ENCODE measurements at regions not wholly inside any gene's neighbourhood (a gene's known extent, or its start where the extent isn't known, plus 50 kb on each side); places are given as distances from the start of the nearest gene placed in this dataset.

- DNase-seq (no peak), ATAC-seq (no peak)
- intact Hi-C loops (cut with DNase I): no loop called here
- no peak overlapping the region for H3K4me3 ChIP-seq
- TF ChIP-seq POLR2A (IDR thresholded peaks at IDR 0.05): no peak
- no peak for TF ChIP-seq CTCF (IDR thresholded peaks at IDR 0.05)
- H3K4me1 ChIP-seq: no peaks in the 10 kb centered on the region
- H3K9me3 ChIP-seq: no peaks in the 10 kb centered on the region
- no peaks in the 10 kb centered on the region for H3K27me3 ChIP-seq
- H3K36me3 ChIP-seq (replicated peaks in 1 of 2; ENCODE audit: insufficient read depth in 1 of 2, low read depth in 2 of 2): no peaks in the 10 kb centered on the region
- WGBS, 2 donors: 62 to 67% methylated on average over 4 of the region's 4 CpGs
- no peak overlapping the region for H3K27ac ChIP-seq
These were observed 131.8 kb downstream of the NEDD1 start for GRCh38 chr12:97038834-97039233.

GRCh38 chr12:97046901-97047300 lies 139.8 kb downstream of the NEDD1 start:
- Histone ChIP-seq H3K9me3 (no peaks in the 10 kb centered on the region), H3K4me3 (no peak overlapping the region), H3K27ac (no peak overlapping the region), H3K4me1 (no peaks in the 10 kb centered on the region), H3K27me3 (no peaks in the 10 kb centered on the region), H3K36me3 (replicated peaks in 1 of 2; ENCODE audit: insufficient read depth in 1 of 2, low read depth in 2 of 2) (no peaks in the 10 kb centered on the region)
- ATAC-seq: no peak
- DNase-seq: no peak
- no peak for TF ChIP-seq CTCF (IDR thresholded peaks at IDR 0.05)
- no peak for TF ChIP-seq POLR2A (IDR thresholded peaks at IDR 0.05)
- intact Hi-C loops (cut with DNase I): no loop called here
- WGBS, 2 donors: 50 to 75% methylated on average over 1 of the region's 1 CpG

- ATAC-seq: no peak
- TF ChIP-seq POLR2A (IDR thresholded peaks at IDR 0.05): no peak
- TF ChIP-seq CTCF (IDR thresholded peaks at IDR 0.05): no peak
- Histone ChIP-seq H3K36me3 (replicated peaks in 1 of 2; ENCODE audit: insufficient read depth in 1 of 2, low read depth in 2 of 2) (no peaks in the 10 kb centered on the region), H3K9me3 (no peaks in the 10 kb centered on the region), H3K4me3 (no peak overlapping the region), H3K4me1 (no peaks in the 10 kb centered on the region), H3K27ac (no peak overlapping the region), H3K27me3 (no peaks in the 10 kb centered on the region)
- DNase-seq: no peak
- intact Hi-C loops (cut with DNase I): no loop called here
These were observed 140.3 kb downstream of the NEDD1 start for GRCh38 chr12:97047361-97047760.

- no peak for TF ChIP-seq POLR2A (IDR thresholded peaks at IDR 0.05)
- TF ChIP-seq CTCF (IDR thresholded peaks at IDR 0.05): no peak
- Histone ChIP-seq H3K27ac (no peak overlapping the region), H3K27me3 (no peaks in the 10 kb centered on the region), H3K4me3 (no peak overlapping the region), H3K9me3 (no peaks in the 10 kb centered on the region), H3K4me1 (no peaks in the 10 kb centered on the region), H3K36me3 (replicated peaks in 1 of 2; ENCODE audit: insufficient read depth in 1 of 2, low read depth in 2 of 2) (no peaks in the 10 kb centered on the region)
- DNase-seq: no peak
- intact Hi-C loops (cut with DNase I): no loop called here
- no peak for ATAC-seq
- 29 to 30% methylated on average over 4 of the region's 4 CpGs for WGBS, 2 donors
These were observed 141.5 kb downstream of the NEDD1 start for GRCh38 chr12:97048421-97049035.

GRCh38 chr12:97050509-97050908 lies 143.5 kb downstream of the NEDD1 start:
- intact Hi-C loops (cut with DNase I): no loop called here
- Histone ChIP-seq H3K4me3 (no peak overlapping the region), H3K9me3 (no peaks in the 10 kb centered on the region), H3K27ac (no peak overlapping the region), H3K4me1 (no peaks in the 10 kb centered on the region), H3K27me3 (no peaks in the 10 kb centered on the region), H3K36me3 (replicated peaks in 1 of 2; ENCODE audit: insufficient read depth in 1 of 2, low read depth in 2 of 2) (no peaks in the 10 kb centered on the region)
- WGBS, 2 donors: 60 to 65% methylated on average over 5 of the region's 5 CpGs
- TF ChIP-seq CTCF (IDR thresholded peaks at IDR 0.05): no peak
- no peak for ATAC-seq
- DNase-seq: no peak

Measured in body of pancreas (tissue), 4 donors.